Stomach (tissue), 4 donors: ENCODE measurements at regions not wholly inside any gene's neighbourhood (a gene's known extent, or its start where the extent isn't known, plus 50 kb on each side); places are given as distances from the start of the nearest gene placed in this dataset.

ENCODE experiments used
- EP300 ChIP-seq: sonication (generic); formaldehyde crosslinking; IDR thresholded peaks from one replicate; pipeline ENCODE4 v1.6.1; 2017; ENCODE audit warnings: antibody characterized with exemption
- POLR2A ChIP-seq, 4 donors: fragments of 450-650 bp; IDR thresholded peaks; one replicate each; pipeline ENCODE4 v1.6.1; 2016; ENCODE audit warnings: antibody characterized with exemption in 4 of 4, control low read depth in 2 of 4, mild to moderate bottlenecking in 1 of 4, moderate library complexity in 1 of 4
- TF ChIP-seq, protein P1 (sequence below), 7 experiments: fragments of 450-650 bp in 4 of 7; fragments of 200-600 bp in 3 of 7; sonication (generic) in 3 of 7; IDR thresholded peaks; one replicate each; pipeline ENCODE4 v1.5.1; 2016 to 2019; ENCODE audit warnings: antibody characterized with exemption in 7 of 7, control low read depth in 2 of 7, mild to moderate bottlenecking in 1 of 7

DNA sequence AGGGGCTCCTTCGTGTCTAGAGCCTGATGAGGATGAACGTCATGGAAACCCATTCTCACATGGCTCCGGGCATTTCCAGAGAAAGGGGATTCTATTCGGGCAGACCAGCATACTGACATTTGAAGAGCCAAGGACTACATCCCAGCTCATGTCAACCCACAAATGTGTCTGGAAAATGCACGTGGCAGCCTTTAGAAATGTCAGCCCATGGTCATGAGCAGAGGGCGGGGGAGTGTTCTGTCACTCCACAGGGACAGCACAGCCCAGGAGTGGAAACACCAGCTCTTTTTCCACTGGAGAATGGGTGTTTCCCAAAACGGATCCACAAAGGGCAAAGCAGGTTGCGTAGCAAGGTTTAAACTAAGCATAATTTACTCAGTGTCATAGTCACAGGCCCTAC lies 207.0 kb downstream of the BCOR start:
- TF ChIP-seq, protein P1, sequence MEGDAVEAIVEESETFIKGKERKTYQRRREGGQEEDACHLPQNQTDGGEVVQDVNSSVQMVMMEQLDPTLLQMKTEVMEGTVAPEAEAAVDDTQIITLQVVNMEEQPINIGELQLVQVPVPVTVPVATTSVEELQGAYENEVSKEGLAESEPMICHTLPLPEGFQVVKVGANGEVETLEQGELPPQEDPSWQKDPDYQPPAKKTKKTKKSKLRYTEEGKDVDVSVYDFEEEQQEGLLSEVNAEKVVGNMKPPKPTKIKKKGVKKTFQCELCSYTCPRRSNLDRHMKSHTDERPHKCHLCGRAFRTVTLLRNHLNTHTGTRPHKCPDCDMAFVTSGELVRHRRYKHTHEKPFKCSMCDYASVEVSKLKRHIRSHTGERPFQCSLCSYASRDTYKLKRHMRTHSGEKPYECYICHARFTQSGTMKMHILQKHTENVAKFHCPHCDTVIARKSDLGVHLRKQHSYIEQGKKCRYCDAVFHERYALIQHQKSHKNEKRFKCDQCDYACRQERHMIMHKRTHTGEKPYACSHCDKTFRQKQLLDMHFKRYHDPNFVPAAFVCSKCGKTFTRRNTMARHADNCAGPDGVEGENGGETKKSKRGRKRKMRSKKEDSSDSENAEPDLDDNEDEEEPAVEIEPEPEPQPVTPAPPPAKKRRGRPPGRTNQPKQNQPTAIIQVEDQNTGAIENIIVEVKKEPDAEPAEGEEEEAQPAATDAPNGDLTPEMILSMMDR (IDR thresholded peaks at IDR 0.05), result no peak
- TF ChIP-seq EP300 (no peak), POLR2A (IDR thresholded peaks at IDR 0.05) (no peak)
